Activated naive CD4-positive, alpha-beta T cell treated with anti-CD3 and anti-CD28 coated beads, Interleukin-2, amount 10 ng/mL, durations not matched to agents 7 days and 5 days (primary cell): ENCODE measurements at regions not wholly inside any gene's neighbourhood (a gene's known extent, or its start where the extent isn't known, plus 50 kb on each side); places are given as distances from the start of the nearest gene placed in this dataset.

ENCODE experiments used
- CTCF ChIA-PET: fragments of 350-600 bp; sonication (Branson Sonifier 250); formaldehyde crosslinking; loops from one replicate; lab custom pipeline; 2021; ENCODE audit warnings: antibody characterized with exemption; lab: Charles Lee
- DNase-seq: peaks from one replicate; pipeline ENCODE4 v3.0.0-alpha.2; 2020
- H3K27ac Mint-ChIP-seq: one replicate; pipeline ENCODE4 v1.8.0; 2021; ENCODE audit warnings: mild to moderate bottlenecking, moderate library complexity, mixed read lengths
- H3K27me3 Mint-ChIP-seq: one replicate; pipeline ENCODE4 v1.8.0; 2021; ENCODE audit warnings: mild to moderate bottlenecking, mixed read lengths
- H3K36me3 Mint-ChIP-seq: one replicate; pipeline ENCODE4 v1.8.0; 2021; ENCODE audit warnings: mixed read lengths
- H3K4me1 Mint-ChIP-seq: one replicate; pipeline ENCODE4 v1.8.0; 2021; ENCODE audit warnings: mixed read lengths
- H3K4me3 Mint-ChIP-seq: one replicate; pipeline ENCODE4 v1.8.0; 2021; ENCODE audit warnings: mild to moderate bottlenecking, moderate library complexity, mixed read lengths
- H3K9me3 Mint-ChIP-seq: one replicate; pipeline ENCODE4 v1.8.0; 2021; ENCODE audit warnings: mixed read lengths

DNA sequence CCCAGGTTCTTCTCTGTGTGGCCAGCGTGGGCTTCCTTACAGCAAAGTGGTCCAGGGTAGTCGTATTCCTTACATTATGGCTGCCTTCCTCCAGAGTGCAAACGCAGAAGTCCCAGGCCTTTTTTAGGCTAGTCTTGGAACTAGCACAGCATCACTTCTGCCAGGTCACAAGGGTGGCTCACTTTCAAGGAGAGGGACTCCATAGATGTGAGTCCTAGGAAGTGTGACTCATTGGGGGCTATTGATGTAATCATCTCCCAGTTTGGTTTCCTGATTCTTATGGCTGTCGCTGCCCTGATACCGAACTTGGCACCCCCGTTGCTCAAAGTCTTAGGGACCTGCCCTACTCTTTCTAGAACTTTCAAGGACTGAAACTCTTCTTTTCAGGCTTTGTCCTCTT is 140.0 kb downstream of the DCK start:
- Mint-ChIP-seq H3K27me3 (no peaks in the 10 kb centered on the region), H3K4me3 (no peak overlapping the region), H3K36me3 (no peaks in the 10 kb centered on the region), H3K4me1 (no peaks in the 10 kb centered on the region), H3K9me3 (no peaks in the 10 kb centered on the region), H3K27ac (no peak overlapping the region)
- DNase-seq = no peak
- CTCF ChIA-PET = interaction anchor here (0.6 kb wide), 1 partner anchor 231 kb away, joined by 3 read pairs; no protein-coding TSS in a partner anchor

DNA sequence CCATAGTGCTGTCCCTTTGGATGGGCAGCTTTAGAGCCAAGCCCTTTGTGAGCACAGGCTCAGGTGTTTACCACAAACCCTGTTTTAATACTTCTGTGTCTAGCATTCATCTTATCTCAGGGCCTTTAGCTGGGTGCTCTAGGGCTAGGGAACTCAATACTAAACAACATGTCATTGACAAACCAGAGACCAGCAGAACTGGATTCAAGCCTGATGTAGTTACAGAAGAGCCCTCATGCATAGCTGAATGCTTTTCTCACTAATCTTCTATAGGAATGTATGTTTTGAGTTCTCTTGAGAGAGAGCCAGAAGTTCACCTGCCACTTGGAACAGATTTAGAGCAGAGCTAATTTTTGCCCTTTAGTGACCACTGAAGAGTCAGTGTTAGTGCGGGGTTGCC is 142.6 kb downstream of the DCK start:
- H3K27me3 Mint-ChIP-seq = no peaks in the 10 kb centered on the region
- no peak for DNase-seq
- CTCF ChIA-PET = no interaction called here
- H3K4me1 Mint-ChIP-seq = no peaks in the 10 kb centered on the region
- H3K36me3 Mint-ChIP-seq = no peaks in the 10 kb centered on the region
- no peak overlapping the region for H3K27ac Mint-ChIP-seq
- no peak overlapping the region for H3K4me3 Mint-ChIP-seq
- no peaks in the 10 kb centered on the region for H3K9me3 Mint-ChIP-seq

- Mint-ChIP-seq H3K9me3 (no peaks in the 10 kb centered on the region), H3K4me1 (no peaks in the 10 kb centered on the region), H3K27ac (no peak overlapping the region), H3K36me3 (no peaks in the 10 kb centered on the region), H3K4me3 (no peak overlapping the region), H3K27me3 (no peaks in the 10 kb centered on the region)
- CTCF ChIA-PET = no interaction called here
- no peak for DNase-seq
These were observed 144.7 kb downstream of the DCK start for GRCh38 chr4:71138007-71138615.

DNA sequence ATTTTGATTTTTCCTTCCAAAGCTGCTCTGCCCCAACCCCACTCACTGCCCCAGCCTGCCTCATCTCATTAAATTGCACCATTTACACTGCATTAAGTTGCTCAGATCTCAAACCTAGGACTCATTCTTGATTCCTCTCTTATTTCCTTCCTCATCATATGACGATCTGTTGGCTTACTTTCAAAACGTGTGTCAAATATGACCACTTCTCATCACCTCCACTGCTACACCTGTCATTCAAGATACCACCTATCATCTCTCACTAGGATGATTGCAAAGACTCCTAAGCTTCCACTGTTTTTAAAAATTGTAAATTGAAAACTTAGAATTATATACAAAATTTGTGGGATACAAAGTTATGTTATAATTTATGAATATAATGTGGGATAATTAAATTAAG is 147.1 kb downstream of the DCK start:
- Mint-ChIP-seq H3K27me3 (no peaks in the 10 kb centered on the region), H3K4me3 (no peak overlapping the region), H3K9me3 (no peaks in the 10 kb centered on the region), H3K36me3 (no peaks in the 10 kb centered on the region), H3K27ac (no peak overlapping the region), H3K4me1 (no peaks in the 10 kb centered on the region)
- no peak for DNase-seq
- CTCF ChIA-PET = no interaction called here

DNA sequence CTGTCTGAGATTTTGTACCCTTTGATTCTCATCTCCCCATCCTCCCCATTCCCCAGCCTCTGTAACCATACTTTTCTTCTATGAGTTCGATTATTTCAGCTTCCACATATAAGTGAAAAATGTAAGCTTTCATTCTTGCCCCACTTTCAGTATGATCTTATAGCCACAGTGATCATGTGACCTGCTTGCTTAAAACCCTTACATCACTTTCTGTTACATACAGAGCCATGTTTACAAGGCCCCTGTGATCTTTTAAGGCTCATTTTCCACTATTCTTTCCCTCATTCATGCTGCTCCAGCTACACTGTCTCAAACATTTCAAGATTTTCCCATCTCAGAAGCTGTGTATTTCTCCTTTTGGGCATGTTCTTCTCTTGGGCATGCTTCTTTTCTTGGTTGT is 147.7 kb downstream of the DCK start:
- no peaks in the 10 kb centered on the region for H3K9me3 Mint-ChIP-seq
- no peaks in the 10 kb centered on the region for H3K27me3 Mint-ChIP-seq
- CTCF ChIA-PET = no interaction called here
- no peaks in the 10 kb centered on the region for H3K36me3 Mint-ChIP-seq
- no peak for DNase-seq
- no peak overlapping the region for H3K27ac Mint-ChIP-seq
- no peaks in the 10 kb centered on the region for H3K4me1 Mint-ChIP-seq
- no peak overlapping the region for H3K4me3 Mint-ChIP-seq

DNA sequence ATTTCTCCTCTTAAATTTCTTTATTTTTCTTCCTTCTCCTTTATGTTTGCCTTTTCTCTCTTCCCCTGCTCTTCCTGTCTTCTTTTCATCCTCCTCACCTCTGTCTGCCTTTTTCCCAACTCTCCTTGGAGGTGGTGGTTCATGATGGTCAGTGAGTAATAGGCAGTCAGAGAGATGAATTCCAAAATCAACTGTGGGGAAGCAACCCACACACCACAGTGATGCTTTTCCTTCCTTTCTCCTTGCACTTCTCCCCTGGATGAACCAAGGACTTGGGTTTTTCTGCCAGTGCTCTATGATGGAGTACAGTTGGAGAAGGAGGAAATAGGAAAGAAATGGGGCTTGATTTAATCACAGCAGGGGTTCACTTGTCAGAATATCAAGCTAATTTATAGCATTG is 153.8 kb downstream of the DCK start:
- Mint-ChIP-seq H3K4me1 (no peaks in the 10 kb centered on the region), H3K36me3 (no peaks in the 10 kb centered on the region), H3K4me3 (no peak overlapping the region), H3K27ac (no peak overlapping the region), H3K9me3 (no peaks in the 10 kb centered on the region), H3K27me3 (peaks cover 4% of the 10 kb centered on the region)
- DNase-seq = no peak
- CTCF ChIA-PET = no interaction called here

DNA sequence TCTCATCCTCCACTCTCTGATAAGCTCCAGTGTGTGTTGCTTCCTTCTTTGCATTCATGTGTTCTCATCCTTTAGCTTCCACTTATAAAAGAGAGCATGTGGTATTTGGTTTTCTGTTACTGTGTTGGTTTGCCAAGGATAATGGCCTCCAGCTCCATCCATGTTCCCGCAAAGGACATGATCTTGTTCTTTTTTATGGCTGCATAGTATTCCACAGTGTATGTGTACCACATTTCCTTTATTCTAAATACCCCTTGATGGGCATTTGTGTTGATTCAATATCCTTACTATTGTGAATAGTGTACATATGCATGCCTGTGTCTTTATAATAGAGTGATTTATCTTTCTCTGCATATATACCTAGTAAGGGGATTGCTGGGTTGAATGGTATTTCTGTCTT is 155.1 kb downstream of the DCK start:
- Mint-ChIP-seq H3K27ac (no peak overlapping the region), H3K4me1 (no peaks in the 10 kb centered on the region), H3K9me3 (no peaks in the 10 kb centered on the region), H3K4me3 (no peak overlapping the region), H3K36me3 (no peaks in the 10 kb centered on the region), H3K27me3 (peaks cover 9% of the 10 kb centered on the region)
- DNase-seq = no peak
- CTCF ChIA-PET = no interaction called here

- Mint-ChIP-seq H3K9me3 (no peaks in the 10 kb centered on the region), H3K4me1 (no peaks in the 10 kb centered on the region), H3K36me3 (no peaks in the 10 kb centered on the region), H3K4me3 (no peak overlapping the region), H3K27ac (no peak overlapping the region), H3K27me3 (peaks cover 9% of the 10 kb centered on the region)
- no peak for DNase-seq
- CTCF ChIA-PET = no interaction called here
These were observed 157.6 kb downstream of the DCK start for GRCh38 chr4:71151054-71151453.

DNA sequence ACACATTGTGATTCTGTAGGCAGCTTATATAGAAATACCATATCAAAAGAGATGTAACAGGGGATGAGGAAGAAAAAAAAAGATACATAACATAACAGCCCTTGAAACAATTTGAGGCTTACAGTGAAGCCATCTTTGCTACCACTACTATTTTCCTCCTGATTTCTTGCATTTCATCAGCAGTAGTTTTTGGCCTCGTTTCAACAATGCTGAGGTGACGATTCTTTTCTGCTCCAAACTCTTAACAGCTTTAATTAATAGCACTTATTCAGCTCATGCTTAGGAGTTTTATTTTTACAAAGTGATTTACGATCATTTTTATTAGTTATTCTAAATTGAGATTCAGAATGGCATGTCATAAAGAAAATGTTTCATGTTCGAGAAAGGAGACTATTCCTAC is 163.2 kb downstream of the DCK start:
- Mint-ChIP-seq H3K27me3 (peaks cover 9% of the 10 kb centered on the region), H3K36me3 (no peaks in the 10 kb centered on the region), H3K27ac (no peak overlapping the region), H3K4me3 (no peak overlapping the region), H3K9me3 (no peaks in the 10 kb centered on the region), H3K4me1 (no peaks in the 10 kb centered on the region)
- CTCF ChIA-PET = no interaction called here
- no peak for DNase-seq

GRCh38 chr4:71162386-71162785 is 168.9 kb downstream of the DCK start:
- no peaks in the 10 kb centered on the region for H3K4me1 Mint-ChIP-seq
- H3K9me3 Mint-ChIP-seq = no peaks in the 10 kb centered on the region
- no peaks in the 10 kb centered on the region for H3K36me3 Mint-ChIP-seq
- CTCF ChIA-PET = no interaction called here
- H3K27ac Mint-ChIP-seq = no peak overlapping the region
- H3K27me3 Mint-ChIP-seq = peaks cover 8% of the 10 kb centered on the region
- no peak for DNase-seq
- H3K4me3 Mint-ChIP-seq = no peak overlapping the region

DNA sequence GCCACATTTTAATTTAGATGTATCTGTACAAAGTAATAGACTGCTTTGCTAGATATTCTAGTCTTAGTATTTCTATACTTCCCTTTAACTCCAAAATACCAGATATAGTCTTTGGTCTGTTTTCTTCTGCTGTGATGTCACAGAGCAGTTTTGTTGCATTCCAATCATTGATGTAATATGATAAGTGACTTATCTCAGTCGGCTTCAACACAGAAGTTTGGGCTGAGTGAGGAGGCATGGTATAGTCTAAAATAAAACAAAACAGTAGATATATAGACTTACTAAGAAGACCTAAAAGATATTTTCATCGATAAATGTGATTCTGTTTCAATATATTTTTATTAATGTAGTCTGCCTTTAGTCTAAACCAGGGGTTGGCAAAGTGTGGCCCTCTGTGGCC is 169.9 kb downstream of the DCK start:
- peaks cover 4% of the 10 kb centered on the region for H3K27me3 Mint-ChIP-seq
- no peak overlapping the region for H3K4me3 Mint-ChIP-seq
- no peaks in the 10 kb centered on the region for H3K9me3 Mint-ChIP-seq
- CTCF ChIA-PET = no interaction called here
- no peaks in the 10 kb centered on the region for H3K4me1 Mint-ChIP-seq
- no peaks in the 10 kb centered on the region for H3K36me3 Mint-ChIP-seq
- H3K27ac Mint-ChIP-seq = no peak overlapping the region
- DNase-seq = no peak

DNA sequence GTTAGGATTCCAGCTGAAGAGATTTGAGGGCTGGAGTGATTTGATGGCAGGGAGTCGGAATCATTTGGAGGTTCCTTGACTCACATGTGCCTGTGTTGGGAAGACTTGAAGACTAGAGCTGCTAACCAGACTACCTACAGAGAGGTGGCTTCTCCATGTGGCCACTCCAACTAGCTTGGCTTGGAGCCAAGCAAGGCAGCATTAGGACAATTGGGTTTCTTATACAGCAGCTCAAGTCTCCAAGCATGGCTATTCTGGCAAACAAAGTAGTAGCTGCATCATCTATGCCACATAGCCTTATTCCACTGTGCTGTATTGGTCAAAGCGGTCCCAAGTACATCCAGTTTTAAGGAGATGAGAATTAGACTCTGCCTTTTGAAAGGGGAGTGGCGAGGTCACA is 171.7 kb upstream of the SLC4A4 start:
- Mint-ChIP-seq H3K9me3 (no peaks in the 10 kb centered on the region), H3K27me3 (peaks cover 4% of the 10 kb centered on the region), H3K4me3 (no peak overlapping the region), H3K36me3 (no peaks in the 10 kb centered on the region), H3K4me1 (no peaks in the 10 kb centered on the region), H3K27ac (no peak overlapping the region)
- DNase-seq = no peak
- CTCF ChIA-PET = no interaction called here

DNA sequence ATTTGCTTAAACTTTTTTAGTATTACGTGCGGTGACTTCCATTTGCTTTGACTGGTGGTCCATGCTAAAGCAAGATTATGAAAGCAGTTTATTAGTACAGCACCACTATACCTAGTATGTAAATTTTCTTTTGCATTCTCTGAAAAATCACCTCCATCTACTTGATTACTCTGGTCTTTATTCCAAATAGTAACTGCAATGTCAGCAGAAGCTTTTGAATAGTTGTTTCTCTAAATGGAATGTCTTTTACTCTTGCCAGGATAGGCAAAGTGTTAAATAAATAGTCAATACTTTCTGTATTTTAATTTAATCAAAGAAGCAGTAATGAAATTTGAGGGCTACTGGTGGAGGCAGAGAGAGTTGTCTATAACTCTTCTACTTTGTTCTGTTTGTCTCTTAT is 167.2 kb upstream of the SLC4A4 start:
- H3K4me1 Mint-ChIP-seq = no peaks in the 10 kb centered on the region
- CTCF ChIA-PET = no interaction called here
- H3K4me3 Mint-ChIP-seq = no peak overlapping the region
- H3K27me3 Mint-ChIP-seq = peaks cover 12% of the 10 kb centered on the region
- no peaks in the 10 kb centered on the region for H3K36me3 Mint-ChIP-seq
- no peaks in the 10 kb centered on the region for H3K9me3 Mint-ChIP-seq
- no peak overlapping the region for H3K27ac Mint-ChIP-seq
- no peak for DNase-seq

DNA sequence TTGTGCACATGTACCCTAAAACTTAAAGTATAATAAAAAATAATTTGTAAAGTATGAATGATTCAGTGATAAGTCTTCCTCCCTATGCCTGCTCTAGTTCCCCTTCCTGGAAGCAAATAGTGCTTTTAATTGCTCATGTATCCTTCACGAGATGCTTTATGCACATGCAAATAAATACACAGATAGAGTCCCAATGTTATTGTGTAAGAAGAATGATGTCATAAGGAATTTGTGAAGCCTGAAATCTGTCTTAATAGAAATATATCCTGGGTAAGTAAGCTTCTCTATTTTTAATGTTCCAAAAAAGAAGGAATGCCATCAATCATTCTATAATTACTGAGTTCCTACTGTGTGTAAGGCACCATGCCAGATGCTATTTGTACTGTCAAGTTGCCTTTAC is 157.5 kb upstream of the SLC4A4 start:
- no peak overlapping the region for H3K27ac Mint-ChIP-seq
- peaks cover 11% of the 10 kb centered on the region for H3K4me1 Mint-ChIP-seq
- H3K9me3 Mint-ChIP-seq = no peaks in the 10 kb centered on the region
- no peak overlapping the region for H3K4me3 Mint-ChIP-seq
- DNase-seq = no peak
- peaks cover 1% of the 10 kb centered on the region for H3K36me3 Mint-ChIP-seq
- H3K27me3 Mint-ChIP-seq = peaks cover 23% of the 10 kb centered on the region
- CTCF ChIA-PET = no interaction called here

DNA sequence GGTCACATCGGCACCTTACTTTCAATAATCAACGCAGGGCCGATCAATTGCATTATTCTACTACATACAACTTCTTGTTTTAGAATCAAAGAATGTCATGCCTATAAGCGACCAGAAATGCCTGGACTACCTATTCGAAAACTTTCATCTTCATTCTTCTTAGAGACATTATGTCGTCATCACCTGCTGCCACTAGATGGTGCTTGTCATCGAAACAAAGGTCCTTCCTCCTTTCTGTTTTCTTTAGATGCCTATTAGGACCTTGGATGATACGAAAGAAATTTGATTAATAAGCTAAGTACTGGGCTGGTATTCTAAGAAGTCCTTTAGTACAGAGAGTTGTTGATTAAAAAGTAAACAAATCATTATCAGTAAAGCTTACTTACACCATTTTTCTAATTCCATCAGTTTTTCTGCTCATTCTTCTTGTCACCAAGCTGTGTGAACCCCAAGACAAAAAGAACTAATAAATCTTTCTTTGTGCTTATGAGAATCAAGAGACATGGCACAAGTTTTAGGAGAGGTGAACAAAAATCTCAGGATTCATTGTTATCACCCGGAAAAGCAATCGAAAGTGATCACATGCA is 154.5 kb upstream of the SLC4A4 start:
- Mint-ChIP-seq H3K9me3 (no peaks in the 10 kb centered on the region), H3K4me3 (no peak overlapping the region), H3K36me3 (peaks cover 1% of the 10 kb centered on the region), H3K4me1 (peaks cover 27% of the 10 kb centered on the region), H3K27me3 (peaks cover 51% of the 10 kb centered on the region), H3K27ac (no peak overlapping the region)
- peak; percentile 56 for DNase-seq
- CTCF ChIA-PET = interaction anchor here (0.6 to 2.5 kb wide), 8 partner anchors 10 to 662 kb away, joined by 3 to 8 read pairs (median 4); no protein-coding TSS in a partner anchor
